ENCODE measurements at regions not wholly inside any gene's neighbourhood (a gene's known extent, or its start where the extent isn't known, plus 50 kb on each side); places are given as distances from the start of the nearest gene placed in this dataset.

DNA sequence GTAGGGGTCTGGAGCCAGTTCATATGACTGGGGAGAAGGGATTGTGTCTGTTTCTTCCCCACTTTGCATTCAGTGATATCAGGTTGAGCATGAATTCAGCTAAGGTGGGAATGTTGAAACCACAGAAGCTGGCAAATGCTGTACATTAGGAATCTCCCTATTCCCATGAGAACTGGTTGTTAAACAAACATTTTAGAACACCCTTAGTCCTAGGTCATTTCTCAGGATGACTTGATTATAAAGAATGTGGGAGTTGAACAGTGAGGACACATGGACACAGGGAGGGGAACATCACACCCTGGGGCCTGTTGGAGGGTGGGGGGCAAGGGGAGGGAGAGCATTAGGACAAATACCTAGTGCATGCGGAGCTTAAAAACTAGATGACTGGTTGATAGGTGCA is 62.6 kb upstream of the LIMCH1 start:
- no peak for TF ChIP-seq POLR2A (IDR thresholded peaks at IDR 0.05; ENCODE audit: low read length)
- TF ChIP-seq GATA1 (IDR thresholded peaks at IDR 0.05; ENCODE audit: low read depth, low read length), result no peak

Measured in erythroblast (primary cell).